ENCODE measurements at regions not wholly inside any gene's neighbourhood (a gene's known extent, or its start where the extent isn't known, plus 50 kb on each side); places are given as distances from the start of the nearest gene placed in this dataset.
"Not testable (repeated sequence)": the region's sequence is repeated elsewhere in the genome, so short reads cannot be mapped to it uniquely, and the experiment has no call there.

DNA sequence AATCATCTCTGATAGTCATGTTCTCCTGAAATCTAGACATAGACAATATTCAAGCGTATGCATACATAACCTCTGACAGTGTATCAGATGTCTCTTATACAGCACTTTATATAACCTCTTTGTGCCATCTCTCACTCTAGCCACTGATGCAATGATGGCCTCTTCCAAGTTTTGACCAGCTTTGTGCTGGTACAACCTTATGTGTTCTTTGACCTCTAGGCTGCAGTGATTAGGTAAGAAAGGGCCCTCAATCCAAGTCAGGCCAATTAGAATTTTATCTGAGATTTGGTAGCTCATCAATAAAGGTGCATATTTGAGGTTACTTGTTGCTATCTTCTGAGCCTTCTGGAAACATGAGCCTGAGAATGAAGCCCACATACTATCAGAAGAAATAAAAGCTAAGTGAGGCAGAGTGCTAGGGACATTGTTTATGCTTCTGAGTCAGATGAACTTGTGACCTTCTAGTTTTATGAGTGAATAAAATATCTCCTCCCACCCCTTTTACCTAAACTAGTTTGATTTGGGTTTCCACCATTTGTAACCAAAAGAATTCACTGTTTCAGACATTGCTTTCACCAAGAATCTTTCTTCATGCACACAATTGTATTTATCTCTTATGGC, 283.2 kb upstream of the SUCLG2 start:
- DNase-seq, result no peak

DNA sequence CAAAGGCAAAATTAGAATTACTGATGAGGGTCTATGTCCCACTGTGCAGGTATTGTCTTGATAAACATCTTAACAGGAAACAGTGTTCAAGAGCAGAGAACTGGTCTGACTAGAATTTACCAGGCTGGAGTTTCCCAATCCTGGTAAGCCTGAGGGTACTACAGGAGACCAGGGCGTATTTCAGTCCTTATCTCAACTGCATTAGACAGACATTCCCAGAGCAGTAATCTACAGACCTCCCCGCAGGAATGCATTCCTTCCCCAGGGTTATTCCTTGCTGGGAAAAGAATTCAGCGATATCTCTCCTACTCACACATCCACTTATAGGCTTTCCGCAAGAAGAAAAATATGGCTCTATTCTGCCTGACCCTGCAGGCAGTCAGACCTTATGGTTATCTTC, 276.0 kb upstream of the SUCLG2 start:
- DNase-seq, result not testable (repeated sequence)

DNA sequence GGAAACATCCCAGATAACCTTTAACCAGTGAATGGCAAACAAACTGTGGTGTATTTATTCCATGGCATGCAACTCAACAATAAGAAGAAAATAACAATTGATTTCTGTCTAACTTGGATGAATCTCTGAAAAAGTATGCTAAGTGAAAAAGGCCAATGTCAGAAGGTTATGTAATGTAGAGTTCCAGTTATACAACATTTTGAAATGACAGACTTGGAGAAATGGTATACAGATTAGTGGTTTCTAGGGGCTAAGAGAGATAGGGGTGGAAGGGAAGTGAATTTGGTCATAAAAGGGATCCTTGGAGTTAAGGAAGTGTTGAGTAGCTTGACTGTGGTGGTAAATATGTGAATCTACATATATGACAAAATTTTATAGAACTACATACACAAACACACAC, 269.4 kb upstream of the SUCLG2 start:
- no peak for DNase-seq

DNA sequence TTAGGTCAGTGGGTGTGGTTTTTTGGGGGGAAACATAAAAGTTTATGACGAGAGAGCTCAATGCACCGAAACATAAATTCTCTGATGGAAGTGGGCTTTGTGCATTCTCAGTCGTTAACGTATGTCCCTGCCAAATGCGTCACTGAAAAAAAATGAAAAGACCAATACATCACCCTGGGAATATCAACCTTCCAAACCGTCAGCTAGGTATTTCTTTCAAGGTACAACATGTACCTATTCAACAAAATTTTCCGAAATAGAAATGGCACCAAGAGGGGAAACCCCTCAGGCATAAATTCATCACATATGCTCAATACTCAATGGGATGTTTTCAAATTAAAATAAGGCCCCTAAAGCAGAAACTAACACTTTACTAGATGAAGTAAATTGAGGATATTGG, 266.6 kb upstream of the SUCLG2 start:
- no peak for DNase-seq

DNA sequence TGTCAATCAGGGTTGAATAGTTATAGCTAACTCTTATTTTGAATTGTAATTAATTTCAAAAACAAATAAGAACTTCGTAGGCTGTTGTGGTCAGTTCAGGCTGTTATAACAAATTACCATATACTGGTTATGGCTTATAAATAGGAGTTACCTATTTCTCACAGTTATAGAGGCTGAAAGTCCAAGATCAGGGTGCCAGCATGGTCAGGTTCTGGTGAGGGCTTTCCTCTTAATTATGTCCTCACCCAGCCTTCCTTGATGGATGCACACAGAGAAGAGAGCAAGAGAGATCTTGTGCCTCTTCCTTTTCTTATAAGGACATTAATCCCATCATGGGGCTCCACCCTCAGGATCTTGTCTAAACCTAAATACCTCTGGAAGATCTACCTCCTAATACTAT, 265.9 kb upstream of the SUCLG2 start:
- DNase-seq, result no peak

DNA sequence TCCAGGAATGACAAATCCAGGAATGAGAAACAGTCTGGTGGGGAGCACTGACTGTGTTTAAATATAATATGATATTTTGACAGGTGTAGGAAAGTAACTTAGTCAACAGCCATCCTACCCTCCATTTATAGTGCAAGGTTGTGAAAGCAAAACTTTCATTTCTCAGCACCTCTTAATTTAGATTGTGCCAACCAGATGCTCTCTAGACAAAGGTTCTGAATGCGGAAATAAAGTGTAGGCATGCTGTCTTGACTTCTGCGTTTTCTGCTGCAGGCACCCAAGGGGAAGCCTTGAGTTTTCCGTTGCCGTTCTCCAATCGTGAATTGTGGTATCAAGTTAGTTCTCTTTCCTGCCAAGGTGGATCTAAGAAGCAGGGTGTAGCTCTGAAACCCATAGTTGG, 261.9 kb upstream of the SUCLG2 start:
- no peak for DNase-seq

DNA sequence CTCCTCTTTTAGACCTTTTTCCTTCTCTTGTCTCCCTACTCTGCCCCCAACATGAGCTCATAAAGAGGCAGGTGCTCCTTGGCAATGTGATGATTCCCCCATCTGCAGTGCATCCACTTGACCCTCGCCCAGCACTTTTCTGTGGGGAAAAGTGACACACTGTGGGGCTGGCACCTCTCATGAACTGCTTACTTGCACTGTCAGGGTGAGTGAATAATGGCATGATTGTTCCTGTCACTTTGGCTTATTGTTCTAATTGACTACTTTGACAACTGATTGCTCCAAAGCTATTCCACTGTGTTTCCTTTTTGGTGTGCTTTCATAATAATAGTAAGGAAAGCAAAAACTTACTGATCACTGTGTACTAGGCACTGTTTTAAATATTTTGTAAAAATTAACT, 253.3 kb upstream of the SUCLG2 start:
- DNase-seq, result no peak

DNA sequence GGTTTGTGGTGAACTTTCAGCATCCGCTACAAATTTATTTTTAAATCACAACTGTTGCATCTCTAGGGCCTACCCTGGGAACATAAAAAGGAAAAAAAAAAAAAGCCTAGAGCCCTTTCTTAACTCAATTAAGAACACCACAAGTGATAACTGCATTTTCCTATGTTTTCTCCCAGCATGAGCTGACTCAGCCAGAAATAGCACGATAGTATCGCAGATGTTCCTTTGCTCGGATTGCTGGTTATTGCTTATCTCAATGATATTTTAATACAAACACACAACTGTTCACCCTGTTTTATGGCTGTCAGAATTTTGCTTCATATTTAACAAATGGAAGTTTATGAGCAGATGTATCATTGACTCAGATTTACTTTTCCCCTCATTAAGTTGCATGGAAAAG, 251.8 kb upstream of the SUCLG2 start:
- DNase-seq, result no peak

DNA sequence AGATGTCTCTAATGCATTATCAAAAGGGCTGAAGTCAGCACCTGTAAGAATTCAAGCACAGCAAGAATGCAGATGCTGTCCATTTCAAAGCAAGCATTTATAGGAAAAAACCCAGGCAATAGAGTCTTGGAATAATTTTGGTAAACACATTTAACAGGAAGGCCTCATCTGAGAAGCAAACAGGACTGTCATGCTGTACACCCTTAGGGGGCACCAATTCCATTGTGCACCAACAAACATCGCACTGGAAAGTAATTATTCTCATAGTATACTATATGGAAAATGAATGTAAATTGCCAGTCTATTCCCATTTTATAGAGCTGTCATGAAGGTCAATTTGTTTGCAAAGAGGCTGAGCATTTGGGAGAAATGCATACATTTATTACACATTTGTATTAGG, 247.3 kb upstream of the SUCLG2 start:
- no peak for DNase-seq

DNA sequence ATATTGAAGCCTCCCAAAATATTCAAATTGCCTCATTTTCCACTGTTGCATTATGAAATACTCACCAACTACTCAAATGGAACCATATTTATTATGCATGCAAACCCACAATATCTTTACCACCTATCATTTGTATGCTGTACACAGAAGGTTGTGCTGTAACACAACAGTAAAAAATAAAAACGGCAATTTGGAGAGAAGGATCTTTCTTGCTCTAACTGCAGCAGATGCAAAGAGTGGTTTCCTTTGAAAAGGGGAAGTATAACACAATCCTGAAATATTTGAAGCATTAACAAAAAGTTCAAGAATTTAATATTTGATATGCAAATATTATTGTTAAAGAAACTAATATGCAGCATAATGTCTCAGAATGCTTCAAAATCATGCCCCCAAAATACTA, 244.5 kb upstream of the SUCLG2 start:
- DNase-seq, result no peak

DNA sequence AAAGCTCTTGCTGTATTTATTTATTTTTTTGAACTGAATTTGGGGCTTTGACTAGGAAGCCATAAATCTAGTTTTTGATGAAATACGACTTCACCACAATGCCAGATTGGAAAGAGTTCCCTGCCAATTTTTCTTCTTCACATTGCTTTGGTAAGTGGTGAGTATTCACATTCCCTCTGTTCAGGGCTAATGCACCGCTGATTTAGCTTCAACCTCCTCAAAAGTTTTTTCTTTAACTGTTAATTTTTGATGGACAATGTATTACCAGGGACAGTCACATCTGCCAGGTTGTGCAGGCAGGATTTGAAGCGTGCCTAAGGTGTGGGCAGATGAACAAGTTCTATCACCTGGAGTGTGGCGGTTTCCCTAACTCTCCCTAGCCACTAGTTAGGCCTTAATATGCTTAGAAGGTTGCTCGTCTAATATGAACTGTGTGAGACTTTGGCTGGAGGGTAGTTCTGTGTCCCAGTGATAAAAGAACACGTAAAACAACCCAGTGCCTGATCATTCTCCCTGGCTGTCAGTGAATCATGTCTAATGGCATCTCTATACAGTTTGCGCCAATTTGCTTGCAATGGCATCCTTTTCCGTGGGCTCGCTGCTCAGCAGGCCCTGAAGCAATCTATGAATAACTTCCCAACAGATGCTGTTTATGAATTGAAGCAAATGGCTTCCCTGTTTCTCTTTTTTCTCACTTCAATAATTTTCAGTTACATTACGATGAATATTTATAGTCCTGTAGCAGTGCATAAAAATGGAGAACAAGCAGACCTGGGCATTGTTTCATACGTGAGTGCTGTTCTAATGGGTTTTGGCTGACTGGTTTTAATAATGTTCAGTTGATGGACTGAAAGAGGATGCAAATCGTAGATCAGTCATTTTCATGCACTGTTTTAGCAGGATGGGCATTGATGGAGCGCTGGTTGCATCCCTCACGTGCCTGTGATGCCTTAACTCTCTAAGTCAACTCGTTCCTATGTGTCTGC, 243.2 kb upstream of the SUCLG2 start:
- no peak for DNase-seq

DNA sequence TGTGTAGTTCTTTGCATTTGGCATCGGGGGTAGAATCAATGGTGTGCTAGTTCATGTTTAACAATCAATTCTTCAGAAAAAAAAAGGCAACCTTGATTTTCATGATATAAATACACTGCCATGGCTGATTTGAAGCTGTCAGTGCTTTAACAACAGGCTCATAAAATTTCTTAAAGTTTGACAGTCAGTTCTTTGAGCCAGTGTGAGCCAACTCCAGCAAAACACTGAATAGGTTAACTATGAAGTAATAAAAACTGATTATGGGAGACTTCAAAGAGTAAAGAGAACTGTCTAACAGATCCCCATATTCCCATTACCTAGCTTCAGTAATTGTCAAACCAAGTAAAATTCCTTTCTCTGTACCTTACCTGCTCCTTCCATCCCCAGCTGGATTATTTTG, 241.7 kb upstream of the SUCLG2 start:
- DNase-seq, result no peak

DNA sequence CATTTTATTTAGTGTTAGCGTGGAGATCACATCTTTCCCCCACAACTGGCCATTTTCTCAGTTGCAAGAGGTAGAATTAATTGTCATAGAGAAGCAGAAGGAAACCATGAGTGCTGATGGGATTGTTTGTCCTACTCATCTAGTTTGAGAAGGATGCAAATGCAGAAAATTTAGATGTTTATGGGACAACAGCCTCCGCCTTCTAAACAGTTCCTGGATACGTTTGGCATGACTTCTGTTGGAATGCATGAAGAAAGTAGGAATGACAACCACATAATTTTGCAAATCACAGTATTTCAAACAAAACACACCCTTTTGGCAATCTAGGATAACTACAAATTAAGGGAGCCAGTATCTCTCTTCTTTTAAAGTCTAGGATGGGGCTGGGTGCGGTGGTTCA, 240.1 kb upstream of the SUCLG2 start:
- DNase-seq, result no peak

DNA sequence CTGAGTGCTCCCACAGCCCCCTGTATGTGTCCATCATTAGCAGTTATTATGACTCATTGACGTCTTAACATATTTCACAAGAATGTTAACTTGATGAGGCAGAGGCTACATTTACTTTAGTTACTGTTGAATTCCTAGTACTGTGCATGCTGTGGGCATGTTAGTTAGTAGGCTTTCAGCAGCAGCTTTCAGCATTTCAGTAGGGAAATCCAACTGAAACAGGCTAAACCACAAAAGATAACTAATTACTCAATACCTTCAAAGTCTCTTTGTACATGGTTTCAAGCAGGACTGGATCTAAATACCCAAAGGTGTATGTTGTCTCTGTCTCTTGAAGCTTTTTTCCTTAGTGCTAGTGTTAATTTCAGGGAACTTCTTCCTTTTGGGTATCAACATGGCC, 229.9 kb upstream of the SUCLG2 start:
- DNase-seq, result no peak

DNA sequence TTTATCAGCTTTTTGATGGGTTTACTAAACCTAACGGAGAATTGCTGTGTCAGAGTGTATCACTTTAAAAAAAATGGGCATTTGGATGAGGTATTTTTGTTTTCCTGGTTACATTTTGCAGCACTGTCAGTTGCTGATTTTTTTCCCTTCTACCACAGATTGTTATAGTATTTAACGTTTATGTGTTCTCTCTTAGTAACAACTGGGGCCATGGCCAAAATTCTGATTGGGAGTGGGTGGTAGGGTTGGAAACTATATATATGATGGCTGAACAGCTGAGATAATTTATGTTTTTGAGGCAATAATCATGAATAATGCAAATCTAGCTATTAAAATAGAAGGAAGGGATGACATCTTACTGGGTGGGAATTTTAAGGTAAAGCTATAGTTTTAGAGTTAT, 229.4 kb upstream of the SUCLG2 start:
- no peak for DNase-seq

DNA sequence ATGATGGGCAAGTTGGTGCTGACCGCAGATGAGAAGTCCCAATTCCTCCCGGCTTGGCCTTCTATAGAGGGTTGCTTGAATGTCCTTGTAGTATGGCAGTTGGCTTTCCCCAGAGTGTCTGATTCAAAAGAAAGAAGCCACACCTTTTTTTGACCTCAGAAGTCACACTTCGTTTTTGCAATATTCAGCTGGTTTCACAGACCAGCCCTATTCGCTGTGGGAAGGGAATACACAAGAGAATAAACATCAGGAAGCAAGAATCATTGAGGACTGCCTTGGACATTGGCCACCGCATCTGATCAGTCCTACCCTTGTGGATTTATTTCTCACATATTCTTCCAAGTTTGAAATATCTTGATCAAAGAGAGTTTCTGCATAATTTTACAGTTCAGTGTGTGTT, 228.6 kb upstream of the SUCLG2 start:
- DNase-seq, result no peak

DNA sequence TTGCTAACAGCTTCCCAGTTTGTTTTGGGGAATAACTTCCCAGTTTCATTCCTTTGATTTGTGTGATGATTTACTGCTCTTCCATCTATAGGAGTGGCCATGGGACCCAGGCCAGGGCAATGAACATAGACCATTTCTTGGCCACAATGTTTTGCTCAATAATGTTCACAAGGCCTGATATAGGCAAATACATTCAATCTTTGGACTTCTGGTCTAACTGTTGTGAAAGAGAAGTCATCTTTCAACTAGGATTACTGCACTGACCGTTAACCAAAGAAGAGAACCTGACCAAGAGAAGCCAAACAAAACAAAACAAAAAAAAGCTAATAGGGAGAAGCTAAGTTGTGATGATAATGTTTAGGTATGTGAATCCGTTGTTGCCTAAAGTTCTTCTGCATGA, 221.8 kb upstream of the SUCLG2 start:
- no peak for DNase-seq

DNA sequence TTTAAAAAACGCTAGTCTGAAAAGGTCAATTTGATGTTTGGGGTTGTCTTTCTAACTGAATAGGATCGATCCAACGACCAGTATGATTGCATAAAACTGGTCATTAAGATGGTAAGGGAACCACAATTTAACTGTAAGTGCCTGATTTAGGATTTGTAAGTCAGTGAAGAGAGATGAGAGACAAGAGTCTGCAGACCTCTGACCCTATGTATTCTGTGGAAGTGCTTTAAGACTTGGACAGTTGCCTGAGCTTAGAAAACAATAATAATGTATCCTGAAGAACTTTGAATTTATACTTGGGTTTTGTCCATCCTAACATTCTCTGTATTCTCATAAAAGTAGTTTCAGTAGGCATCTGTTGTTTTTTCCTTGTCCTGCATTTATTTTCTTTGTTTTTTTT, 221.4 kb upstream of the SUCLG2 start:
- no peak for DNase-seq

DNA sequence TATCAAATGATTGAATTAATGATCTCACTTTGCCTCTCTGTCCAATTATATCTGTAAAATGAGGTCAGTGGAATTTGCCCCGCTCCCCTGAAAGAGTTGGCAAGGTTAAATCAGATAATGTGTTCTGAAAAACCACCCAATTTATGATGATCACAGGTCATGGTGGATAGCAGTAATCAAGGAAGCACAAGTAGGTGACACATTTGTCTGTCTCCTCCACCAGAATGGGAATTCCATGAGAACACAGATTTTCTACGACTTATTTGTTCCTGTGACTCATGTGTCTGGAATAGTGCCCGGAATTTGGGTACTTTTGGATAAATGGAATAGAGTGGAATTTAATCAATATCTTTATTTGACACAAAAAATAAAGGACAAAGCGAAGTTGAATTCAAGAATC, 220.9 kb upstream of the SUCLG2 start:
- DNase-seq, result no peak

DNA sequence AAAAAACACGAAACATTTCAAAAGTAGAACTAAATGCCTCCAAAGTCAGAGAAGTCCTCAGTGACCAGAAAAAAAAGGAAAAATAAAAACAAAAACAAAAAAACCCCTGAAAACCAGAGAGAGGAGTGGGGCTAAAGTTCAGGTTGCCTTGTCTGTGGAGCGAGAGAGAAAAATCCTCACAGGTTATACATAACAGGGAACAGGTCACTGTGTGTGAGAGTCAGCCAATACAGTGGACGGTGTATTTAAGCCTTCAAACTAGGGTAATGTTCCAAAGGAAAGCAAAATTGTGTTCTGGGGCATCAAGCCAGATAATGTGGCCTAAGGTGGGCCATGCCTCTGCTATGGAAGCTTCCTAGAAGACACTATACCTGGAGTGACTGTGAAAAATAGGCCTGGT, 216.1 kb upstream of the SUCLG2 start:
- no peak for DNase-seq

DNA sequence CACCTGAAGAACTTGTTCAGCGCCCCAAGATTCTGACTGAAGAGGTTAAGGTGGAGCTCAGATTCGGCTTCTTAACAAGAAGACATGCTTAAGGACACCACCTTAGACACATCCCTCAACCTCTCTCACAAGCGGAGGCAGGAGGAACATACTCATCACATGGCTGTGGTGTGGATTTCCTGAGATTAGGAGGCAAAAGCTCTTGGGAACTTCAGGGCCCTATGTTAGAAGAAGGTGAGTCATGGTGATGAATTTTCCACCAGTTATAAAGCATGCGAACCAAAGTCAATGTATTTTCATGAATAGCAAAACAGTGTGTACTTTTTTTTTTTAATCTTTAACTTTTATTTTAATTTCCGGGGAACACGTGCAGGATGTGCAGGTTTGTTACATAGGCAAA, 212.2 kb upstream of the SUCLG2 start:
- no peak for DNase-seq

DNA sequence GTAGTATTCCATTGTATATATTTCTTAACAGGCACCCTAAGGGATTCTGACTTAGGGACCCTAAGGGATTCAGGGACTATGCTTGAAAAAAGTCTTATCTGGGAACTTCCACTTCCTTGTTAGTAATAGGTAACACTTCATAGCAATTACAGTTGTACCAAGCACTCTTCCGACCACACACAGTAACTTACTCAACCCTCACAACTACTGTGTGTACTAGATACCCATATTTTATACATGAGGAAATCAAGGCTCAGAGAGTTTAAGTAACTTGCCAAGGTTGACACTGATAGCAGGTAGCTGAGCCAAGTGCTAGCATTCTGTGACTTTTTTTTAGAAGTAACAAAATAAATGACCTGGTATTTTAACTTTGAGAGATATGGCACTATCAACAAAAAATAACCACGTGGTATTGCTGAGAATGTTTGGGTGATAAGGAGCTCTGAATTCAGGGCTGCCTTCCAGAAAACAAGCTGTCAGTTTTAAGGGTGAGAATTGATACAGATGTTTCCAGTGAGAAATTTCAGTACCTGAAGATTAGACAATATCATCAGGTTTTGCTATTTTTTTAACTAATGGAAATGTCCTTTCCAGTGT, 210.3 kb upstream of the SUCLG2 start:
- DNase-seq, result no peak

DNA sequence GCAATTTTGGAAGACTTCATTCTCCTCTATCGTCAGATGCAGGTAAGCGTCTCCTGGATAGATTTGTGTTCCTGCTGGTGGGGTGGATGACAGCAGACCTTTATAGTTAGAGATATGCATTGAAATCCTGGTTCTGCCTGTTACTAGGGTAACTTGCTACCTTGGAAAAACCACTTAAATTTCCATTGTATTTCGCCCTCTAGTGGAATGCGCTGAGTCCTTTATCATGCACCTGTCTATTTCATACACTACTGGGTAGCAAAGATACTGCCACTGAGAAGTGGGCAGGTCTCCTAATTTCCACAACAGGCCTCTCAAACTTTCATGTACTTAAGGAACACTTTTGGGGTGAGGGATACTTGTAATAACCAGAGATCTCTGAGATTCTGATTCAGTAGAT, 209.5 kb upstream of the SUCLG2 start:
- DNase-seq, result peak; percentile 0

DNA sequence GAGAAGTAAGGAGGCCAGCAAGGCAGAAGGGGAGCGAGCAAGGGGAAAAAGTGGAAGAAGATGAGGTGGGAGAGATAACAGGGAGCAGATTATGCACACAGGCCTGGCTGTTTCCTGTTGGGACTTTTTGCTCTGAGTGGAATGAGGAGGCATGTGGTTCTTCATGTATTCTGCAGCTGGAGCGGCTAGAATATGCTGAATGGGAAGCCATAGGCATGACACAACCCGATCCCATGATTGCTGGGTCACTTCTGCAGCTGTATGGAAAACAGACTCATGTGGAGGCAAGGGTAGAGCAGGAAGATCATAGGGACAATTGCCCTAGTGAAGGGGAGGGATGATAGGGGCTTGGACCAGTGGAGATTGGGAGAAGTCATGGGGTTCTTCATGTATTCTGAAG, 206.0 kb upstream of the SUCLG2 start:
- DNase-seq, result no peak

Data from activated CD4-positive, alpha-beta T cell treated with anti-CD3 and anti-CD28 coated beads, Interleukin-2, Interleukin-6, amounts not matched to agents 100 ng/mL and 50 ng/mL, durations not matched to agents 16 hours and 8 hours (primary cell).